ENCODE measurements at regions not wholly inside any gene's neighbourhood (a gene's known extent, or its start where the extent isn't known, plus 50 kb on each side); places are given as distances from the start of the nearest gene placed in this dataset.

- TF ChIP-seq CTCF (IDR thresholded peaks at IDR 0.05; ENCODE audit: insufficient read depth, low read depth, low read length) = no peak
- TF ChIP-seq EZH2 (IDR thresholded peaks at IDR 0.05; ENCODE audit: insufficient read depth, low read length) = no peak
Measured at GRCh38 chr6:97915537-97915936, 632.5 kb upstream of the MMS22L start.
